ENCODE measurements at regions not wholly inside any gene's neighbourhood (a gene's known extent, or its start where the extent isn't known, plus 50 kb on each side); places are given as distances from the start of the nearest gene placed in this dataset.
"Not testable (repeated sequence)": the region's sequence is repeated elsewhere in the genome, so short reads cannot be mapped to it uniquely, and the experiment has no call there.

DNA sequence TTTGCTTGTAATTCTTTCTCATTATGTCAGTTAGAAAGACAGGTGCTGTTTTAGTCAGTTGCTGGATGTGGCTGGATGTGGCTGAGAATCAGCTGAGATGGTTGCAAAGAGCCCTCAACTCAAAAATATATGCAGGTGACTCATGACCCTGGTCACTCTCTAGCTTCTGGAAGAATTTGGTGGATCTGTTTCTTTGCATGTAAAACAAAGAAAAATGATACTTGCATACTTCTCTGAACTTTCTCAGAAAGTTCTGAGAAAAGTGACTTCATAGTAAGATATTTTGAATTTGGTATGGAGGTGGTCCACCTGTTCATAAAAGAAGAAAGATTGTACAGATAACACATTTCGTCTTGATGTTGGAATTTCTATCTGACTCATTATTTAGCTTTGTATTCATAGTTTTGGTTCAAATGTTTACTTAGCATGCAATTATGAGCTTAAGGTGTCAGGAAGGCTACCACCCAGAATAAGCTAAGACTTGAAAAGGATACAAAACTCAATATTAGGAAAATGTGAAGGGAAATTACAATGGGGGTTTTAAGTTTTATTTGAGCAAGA, 163.2 kb upstream of the OLIG3 start:
- DNase-seq: no peak

DNA sequence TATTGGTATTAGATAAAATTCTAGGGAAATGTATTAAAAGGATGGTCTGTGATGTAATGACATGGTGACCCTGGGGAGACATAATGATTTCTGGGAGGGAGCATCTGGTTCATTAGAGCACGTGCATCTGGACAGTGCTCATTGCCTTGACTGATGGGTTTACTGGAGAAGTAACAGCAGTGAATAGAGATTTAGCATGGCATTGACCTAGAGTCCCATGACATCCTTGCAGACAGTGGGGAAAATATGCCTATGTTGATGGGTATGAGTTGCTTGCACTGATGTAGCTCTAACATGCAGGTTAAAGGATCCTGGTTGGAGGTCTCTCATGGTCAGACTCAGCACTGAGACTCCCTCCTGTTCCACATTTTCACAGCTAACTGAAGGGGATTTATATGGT, 164.1 kb upstream of the OLIG3 start:
- DNase-seq: no peak

DNA sequence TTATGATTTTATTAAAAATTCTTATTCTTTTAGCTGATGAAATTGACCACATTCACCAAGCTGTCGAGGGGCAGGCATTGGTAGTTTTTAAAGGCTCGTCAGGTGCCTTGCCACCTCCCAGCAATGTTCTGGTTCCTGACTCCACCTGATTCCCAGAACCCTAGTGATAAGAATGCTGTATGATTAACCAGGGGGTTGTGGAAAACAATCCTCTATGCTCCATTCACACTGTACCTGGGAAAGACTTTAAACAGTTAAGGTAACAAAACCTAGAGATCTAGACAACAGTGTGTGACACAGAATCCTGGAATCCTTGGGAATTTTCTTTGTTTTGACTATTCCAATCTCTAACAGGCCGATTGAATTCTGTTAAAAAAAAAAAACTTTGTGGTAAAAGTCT, 165.7 kb upstream of the OLIG3 start:
- DNase-seq: no peak

DNA sequence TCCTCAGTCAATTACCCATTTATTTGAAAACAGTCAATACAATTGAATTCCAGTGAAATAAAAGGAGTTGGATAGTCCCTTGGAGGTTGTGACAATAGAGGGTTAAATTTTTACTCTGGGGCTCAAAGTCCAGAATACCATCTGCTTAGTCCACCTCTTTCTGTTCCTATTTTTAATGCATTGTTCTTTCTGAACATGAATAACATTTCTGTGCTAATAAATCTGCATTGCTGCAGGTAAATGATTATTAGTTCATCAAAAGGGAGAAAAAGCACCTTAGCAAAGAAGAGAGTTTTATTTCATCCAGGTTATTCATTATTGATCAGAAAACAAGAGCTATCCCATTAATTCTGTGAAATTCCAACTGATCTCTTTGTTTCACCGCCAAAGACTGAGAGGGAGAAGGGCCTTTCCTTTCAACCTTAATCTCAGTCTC, 166.1 kb upstream of the OLIG3 start:
- no peak for DNase-seq

DNA sequence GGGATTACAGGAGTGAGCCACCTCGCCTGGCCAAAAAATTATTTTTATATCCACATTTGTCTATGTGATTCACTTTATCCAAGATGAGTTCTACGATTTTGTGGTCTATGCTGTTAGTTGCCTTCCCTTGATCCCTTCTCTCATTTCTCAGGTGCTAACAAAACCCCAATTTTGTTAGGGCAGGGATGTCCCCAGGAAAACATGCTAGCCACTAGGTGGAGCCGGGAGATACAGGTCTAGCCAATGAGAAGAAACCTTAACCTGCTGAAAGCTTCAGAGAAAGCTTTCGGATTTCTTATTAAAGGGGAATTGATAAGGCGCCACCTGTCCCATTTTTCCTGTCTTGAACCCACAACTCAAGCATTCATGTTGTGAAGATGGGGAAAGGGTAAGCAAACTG, 167.4 kb upstream of the OLIG3 start:
- peak; percentile 52 for DNase-seq

DNA sequence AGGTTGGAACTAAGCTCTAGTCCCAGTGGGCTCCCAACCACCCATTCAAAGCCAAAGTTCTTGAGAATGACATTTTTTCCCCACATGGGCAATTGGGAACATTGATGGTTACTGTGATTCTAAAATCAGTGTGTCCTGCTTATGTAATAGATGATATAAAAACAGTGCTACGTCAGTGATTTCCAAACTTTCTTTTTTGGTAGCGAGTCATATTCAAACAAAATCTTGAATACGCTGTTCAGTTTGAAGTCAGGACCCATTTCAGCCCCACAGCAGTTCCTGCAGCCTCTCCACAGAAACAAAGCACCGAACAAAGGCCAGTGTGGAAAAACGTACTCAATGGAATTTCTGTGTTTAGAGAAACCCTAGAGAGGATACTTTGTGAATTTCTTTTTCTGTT, 170.0 kb upstream of the OLIG3 start:
- no peak for DNase-seq

DNA sequence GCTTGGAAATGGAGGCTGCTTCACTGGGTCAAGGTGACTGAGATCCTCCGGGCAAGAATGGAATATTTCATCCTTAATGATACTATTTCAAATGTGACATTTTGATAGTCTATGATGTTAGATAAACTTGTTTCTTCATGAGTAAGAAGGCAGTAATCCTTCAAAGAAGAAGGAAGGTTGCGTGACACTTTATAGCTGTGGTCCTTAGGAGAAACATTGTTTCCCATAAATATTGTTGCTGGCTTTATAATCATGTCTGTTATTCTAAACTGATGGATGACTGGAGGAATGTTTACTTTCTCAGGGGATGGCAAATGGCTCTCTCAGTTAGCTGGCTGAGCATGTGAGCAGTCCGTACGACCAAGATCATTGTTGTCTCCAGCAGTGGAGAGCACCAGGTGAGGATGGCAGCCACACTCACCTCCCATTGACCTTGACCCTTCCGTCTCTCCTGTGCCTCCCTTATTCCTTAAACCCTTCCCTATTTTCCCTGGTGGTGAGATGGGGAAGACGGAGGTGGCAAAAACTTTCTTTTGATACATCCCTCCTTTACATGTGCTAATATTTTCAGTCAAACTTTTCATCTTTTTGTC, 171.2 kb upstream of the OLIG3 start:
- no peak for DNase-seq

DNA sequence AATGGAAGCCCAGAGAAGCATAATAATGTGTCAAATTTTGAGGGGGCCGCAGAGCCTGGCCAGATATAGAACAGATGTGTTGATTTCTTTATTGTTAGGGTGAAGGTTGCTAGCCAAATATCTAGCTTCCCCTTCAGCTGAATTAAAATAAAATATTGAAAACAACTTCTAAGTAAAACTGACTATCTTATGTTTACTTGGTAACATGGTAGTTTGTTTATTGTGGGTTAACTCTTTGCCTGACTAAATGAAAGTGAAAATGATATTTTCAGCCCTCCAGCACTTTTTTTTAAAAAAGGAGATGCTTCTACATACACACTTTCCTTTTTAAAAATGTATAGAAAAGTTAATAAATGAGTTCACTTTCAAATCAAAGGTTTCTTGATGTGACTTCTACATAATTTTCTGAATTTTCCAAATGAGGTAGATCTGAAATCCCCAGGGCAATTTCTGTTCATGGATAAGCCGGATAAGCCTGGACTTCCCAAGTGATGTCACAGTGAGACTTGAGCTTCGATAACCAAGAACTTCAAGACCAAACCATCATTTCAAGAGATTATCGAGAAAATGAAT, 172.1 kb upstream of the OLIG3 start:
- no peak for DNase-seq

DNA sequence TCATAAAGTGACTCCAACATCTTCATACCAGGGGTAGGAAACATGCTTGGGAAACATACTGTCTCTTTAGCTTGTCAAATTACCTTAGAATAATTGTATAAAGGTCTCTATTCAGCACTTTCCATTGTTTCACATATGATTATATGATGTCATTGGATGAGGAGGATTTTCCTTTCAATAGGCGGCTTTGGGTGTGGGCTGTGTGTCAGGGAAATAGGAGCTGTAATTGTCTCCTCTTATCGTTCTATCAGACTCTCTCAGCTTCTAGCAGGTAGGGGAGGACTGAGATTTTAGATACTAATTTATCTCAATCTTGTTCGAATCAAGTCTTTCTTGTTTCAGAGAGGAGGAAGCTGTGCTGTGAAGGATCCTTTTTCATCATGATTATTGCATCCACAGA, 179.4 kb upstream of the OLIG3 start:
- peak; percentile 20 for DNase-seq

DNA sequence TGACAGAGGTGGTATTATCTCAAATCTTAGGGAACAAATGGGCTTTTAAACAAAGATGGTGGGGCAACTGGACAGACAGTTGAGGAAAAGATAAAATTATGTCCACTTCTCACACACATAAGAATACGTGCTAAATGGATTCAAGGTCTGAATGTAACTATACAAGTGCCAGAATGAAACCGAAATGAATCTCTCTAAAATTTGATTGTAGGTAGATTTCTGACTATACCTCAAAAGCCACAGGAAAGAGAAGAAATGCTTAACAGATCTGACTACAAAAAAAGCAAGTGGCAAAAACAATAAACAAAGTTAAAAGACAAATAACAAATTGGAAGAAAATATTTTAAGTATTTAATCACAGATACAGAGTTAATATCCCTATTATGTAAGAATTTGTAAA, 182.7 kb upstream of the OLIG3 start:
- no peak for DNase-seq

DNA sequence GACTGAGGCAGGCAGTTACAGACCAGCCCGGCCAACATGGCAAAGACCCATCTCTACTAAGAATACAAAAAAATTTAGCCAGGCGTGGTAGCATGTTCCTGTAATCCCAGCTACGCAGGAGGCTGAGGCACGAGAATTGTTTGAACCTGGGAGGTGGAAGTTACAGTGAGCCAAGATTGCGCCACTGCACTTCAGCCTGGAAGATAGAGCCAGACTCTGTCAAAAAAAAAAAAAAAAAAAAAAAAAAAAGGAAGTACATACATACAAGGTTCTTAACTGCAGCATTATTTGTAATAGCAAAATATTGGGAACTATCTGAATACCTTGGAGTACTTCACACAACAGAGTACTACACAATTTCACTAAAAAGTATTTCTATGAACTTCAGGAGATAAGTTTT, 183.5 kb upstream of the OLIG3 start:
- DNase-seq: no peak

DNA sequence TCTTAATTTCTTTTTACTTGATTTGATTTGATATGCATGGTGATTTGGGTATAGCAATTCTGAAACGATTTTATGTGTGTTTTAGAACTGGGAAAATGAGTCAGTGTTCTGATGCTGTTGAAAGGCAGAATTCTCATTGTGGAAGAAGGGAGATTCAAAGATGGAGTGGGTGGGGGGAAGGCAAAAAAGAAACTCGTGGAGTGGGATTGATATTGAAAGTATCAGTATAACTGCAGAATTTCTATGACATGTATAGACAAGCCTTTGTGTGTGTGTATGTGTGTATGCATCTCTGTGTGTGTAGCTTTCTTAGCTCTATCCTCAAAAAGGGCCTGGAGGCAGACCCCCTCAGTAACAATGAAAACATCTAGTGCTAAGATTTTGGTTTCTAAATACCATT, 184.3 kb upstream of the OLIG3 start:
- DNase-seq: no peak

DNA sequence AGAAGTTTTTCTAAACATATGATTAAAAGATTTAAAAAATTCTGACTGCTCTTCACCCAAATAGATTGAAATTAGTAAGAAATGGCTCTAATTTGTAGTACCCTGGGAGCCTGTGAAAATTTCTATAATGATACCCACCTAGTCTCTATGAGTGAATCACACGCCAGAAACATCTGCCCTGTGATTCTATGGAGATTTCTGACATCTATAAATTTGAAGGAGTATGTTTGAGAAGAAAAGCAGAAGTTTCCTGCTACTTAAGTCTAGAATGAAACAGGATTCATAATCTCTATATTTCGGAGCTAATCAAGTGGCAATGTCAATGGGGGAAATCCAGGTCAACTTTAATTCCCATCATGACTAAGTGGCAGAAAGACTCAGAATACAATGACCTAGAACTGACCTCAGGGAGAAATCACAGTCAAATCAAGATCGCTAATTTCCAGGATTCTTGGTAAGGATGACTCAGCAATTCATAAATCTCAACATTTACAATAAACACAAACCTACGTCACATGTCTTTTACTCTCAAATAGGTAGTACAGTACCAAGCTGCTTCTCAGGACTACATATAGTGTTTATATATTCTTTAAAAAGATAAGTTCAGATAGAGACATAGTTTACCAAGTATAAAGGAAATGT, 186.2 kb upstream of the TNFAIP3 start:
- peak; percentile 82 for DNase-seq

DNA sequence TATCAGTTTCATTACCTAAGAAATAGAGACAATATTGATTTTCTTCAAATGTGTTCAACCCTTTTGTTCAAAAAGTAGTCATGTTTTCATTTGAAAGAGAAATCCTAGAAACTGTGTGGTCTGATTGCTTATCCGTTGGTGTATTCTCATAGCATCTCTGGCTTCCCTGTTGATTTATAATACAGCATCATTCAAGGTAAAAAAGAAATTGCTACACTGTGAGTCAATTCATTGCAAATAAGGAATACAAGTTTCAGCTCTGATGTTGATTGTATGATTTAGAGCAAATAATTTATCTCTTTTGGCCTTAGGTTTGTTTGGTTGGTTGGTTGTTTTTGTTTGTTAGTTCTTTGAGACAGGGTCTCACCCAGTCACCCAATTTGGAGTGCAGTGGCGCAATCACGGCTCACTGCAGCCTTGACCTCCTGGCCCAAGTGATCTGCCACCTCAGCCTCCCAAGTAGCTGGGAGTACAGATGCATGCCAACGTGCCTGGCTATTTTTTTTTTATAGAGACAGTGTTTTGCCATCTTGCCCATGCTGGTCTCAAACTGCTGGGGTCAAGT, 185.5 kb upstream of the TNFAIP3 start:
- DNase-seq: no peak

DNA sequence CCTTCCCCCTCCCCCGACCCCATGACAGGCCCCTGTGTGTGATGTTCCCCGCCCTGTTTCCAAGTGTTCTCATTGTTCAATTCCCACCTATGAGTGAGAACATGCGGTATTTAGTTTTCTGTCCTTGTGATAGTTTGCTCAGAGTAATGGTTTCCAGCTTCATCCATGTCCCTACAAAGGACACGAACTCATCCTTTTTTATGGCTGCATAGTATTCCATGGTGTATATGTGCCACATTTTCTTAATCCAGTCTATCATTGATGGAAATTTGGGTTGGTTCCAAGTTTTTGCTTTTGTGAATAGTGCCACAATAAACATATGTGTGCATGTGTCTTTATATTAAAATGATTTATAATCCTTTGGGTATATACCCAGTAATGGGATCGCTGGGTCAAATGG, 184.4 kb upstream of the TNFAIP3 start:
- not testable (repeated sequence) for DNase-seq

DNA sequence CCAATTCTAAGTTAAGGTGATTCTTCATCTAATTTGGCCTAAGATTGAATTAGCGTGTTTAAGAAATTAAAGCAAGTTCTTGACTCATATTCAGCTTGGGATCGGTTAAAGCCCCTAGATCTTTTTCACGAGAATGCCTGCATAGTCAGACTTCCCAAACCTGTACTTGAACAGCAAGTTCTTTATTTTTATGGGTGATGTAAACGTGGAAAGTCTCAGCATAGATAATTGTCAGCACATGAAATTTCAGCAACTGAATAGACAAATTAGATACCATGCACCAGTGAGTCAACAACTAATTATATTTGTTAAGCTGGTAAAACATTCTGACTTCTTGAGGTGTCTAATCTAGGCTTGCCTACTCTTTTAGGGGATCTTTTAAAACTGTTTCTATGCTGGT, 183.1 kb upstream of the TNFAIP3 start:
- DNase-seq: no peak

DNA sequence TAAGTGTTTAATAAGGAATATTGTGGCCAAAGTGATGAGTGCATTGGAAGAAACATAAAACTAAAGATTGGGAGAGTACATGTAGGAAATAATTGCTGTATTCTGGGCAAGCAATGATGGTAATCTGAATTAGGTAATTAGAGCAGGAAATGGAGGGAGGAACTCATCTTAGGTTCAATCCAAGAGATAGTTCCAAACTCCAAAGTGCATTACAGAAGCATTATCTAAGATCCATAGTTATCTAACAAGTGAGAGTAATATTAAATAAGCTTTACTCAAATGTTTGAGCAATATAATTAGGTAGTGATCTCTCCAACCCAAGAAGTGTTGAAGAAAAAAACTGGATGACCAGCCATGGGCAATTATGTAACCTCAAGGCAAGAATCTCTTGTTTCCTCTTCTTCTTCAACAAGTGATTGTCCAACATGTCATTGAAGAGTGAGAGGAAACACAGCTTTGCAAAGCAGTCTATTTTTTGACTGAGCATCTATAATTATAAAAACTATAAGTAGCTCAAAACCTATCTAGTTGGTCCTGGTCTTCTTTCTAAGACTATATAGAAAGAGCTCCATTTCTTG, 181.2 kb upstream of the TNFAIP3 start:
- DNase-seq: no peak

DNA sequence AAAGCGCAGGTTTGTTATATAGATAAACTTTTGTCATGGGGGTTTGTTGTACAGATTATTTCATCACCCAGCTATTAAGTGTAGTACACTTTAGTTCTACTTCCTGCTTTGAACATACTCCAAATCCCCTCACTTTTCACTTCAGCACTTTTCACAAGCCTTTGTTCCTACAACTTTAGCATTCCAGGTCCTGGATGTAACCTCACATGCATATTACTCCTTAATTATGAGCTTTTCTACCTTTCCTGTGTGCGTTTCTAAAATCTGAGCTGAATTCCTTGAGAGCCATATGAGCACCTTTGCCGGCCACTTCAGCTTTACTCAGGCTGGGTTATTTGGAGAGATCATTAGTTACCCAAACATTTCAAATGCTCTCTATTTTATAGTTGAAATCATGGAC, 179.2 kb upstream of the TNFAIP3 start:
- no peak for DNase-seq

DNA sequence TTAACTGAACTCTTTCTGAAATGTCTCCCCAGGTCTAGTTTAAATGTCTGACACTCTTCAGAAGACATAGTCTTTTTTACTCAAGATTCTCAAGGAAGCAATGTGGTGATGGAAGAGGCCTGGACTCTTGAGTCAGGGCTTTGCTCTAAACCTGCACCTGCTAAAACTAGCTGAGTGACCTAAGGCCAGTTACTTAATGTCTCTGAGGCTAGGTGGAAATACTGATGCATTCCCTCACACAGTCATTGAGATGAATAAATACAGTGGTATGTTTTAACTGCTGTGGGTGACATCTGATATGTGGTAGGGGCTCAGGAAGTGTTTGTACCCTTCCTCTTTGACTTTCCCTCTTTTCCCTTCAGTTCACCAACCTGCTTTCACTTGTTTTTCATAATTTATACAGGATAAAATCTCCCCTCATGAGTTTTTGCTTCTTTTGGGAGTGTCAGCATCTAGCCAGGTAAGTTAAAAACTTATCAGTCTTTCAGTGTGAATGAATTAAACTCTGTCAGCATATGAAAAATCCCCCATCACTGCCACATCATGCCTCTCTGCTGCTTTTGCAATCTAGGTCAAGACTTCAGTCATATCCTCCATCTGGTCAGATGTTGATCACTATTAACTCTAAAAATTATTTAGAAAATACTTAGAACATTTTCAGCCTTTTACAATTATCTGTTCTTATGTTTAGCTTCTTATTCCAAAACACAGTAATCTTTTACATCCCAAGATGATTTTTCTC, 178.7 kb upstream of the TNFAIP3 start:
- DNase-seq: no peak

DNA sequence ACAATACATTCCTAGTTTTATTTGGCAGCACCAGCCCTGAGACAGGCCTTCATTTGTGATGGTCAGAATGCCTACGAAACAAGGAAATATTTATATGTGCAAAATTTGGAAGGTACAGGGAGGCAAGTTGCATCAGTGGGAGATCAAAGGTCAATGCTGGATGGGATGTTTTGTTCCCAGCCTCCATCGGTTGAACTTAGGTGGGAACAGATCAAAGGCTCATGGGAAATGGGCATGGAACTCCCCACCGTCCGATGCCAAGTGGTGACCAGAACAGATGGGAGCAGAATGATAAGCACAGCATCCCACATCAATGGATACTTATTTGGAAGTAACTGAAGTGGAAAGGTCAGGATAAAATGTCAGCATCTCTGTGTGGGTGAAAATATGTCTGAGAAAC, 177.7 kb upstream of the TNFAIP3 start:
- DNase-seq: no peak

DNA sequence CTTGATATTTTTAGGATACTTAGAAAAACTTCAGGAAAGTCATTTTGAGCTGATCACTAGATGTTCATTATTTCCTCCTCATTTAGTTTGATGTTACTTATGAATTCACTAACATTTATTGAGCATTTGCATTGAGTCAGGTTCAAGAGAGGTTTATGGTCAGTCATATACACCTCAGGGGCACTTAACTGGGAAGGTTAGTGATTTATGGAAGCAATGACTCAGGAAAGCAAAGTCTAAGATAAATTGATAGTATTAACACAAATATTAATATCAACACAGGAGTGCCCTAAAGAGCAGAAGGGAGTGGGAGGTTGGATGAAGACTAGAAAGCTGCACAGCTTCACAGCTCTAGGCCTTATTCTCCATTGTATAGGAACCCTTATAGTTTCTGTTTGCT, 177.0 kb upstream of the TNFAIP3 start:
- no peak for DNase-seq

DNA sequence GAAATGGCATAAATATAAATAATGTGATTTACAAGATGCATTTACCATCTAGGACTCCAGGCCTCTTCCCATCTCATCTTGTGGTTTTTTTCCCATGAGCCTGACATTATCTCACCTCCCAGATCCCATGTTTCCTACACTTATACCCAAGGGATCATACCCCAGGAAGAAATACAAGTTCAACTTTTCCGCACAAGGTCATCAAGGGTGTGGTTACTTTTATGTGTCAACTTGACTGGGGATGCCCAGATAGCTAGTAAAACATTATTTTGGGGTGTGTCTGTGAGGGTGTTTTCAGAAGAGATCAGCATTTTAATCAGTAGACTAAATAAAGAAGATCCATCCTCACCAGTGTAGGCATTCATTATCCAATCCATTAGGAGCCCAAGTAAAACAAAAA, 176.3 kb upstream of the TNFAIP3 start:
- no peak for DNase-seq

DNA sequence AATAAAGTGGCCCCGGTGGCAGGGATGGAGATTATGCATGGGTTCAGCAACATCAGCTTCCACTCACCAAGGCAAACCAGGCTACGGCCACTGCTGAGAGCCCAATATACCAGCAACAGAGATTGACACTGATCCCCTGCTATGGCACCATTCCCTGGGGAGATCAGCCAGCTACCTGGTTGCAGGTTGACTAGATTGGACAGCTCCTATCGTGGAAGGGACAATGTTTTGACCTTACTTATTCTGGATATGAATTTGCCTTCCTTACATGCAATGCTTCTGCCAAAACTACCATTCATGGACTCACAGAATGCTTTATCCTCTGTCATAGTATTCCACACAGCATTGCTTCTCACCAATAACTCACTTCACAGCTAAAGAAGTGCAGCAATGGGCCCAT, 174.8 kb upstream of the TNFAIP3 start:
- DNase-seq: no peak

All from dermis blood vessel endothelial cell (primary cell).